HL-60 (cell line): ENCODE measurements at regions not wholly inside any gene's neighbourhood (a gene's known extent, or its start where the extent isn't known, plus 50 kb on each side); places are given as distances from the start of the nearest gene placed in this dataset.

Experiments
- POLR2AphosphoS5 ChIP-seq: IDR thresholded peaks from 2 replicates; pipeline ENCODE4 v1.6.1; 2012; ENCODE audit warnings: low read depth
- TF ChIP-seq, protein P1 (sequence below): IDR thresholded peaks from one replicate; pipeline ENCODE4 v1.5.1; 2011; ENCODE audit warnings: low read length, control low read depth, inconsistent platforms; ENCODE audit not compliant: insufficient read depth

DNA sequence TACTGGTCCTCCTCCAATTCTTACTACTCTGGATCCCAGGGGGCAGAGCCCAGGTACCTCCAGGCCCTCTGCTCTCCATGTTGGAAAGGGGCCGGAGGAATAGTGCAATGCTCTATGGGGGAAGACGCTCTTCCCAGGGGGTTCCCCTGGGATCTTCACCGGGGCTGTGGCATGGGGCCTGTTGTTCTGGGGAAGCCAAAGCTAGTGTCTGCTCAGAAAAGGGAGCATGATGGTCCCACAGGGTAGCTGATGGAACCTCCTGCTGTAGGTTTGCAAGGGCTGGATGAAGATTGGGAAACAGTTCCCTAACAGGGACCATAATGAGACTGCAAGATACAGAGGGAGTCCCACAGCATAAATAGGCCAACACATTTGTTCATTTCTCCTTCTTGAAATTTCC lies 114.7 kb downstream of the IRX5 start:
- TF ChIP-seq, protein P1, sequence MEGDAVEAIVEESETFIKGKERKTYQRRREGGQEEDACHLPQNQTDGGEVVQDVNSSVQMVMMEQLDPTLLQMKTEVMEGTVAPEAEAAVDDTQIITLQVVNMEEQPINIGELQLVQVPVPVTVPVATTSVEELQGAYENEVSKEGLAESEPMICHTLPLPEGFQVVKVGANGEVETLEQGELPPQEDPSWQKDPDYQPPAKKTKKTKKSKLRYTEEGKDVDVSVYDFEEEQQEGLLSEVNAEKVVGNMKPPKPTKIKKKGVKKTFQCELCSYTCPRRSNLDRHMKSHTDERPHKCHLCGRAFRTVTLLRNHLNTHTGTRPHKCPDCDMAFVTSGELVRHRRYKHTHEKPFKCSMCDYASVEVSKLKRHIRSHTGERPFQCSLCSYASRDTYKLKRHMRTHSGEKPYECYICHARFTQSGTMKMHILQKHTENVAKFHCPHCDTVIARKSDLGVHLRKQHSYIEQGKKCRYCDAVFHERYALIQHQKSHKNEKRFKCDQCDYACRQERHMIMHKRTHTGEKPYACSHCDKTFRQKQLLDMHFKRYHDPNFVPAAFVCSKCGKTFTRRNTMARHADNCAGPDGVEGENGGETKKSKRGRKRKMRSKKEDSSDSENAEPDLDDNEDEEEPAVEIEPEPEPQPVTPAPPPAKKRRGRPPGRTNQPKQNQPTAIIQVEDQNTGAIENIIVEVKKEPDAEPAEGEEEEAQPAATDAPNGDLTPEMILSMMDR, result no peak
- no peak for TF ChIP-seq POLR2AphosphoS5
